COR-L47 (cell line): ENCODE measurements at regions not wholly inside any gene's neighbourhood (a gene's known extent, or its start where the extent isn't known, plus 50 kb on each side); places are given as distances from the start of the nearest gene placed in this dataset.
"Not testable (repeated sequence)": the region's sequence is repeated elsewhere in the genome, so short reads cannot be mapped to it uniquely, and the experiment has no call there.

Experiments used
- DNase-seq: peaks from one replicate; lab custom pipeline; 2025; lab: John Stamatoyannopoulos, UW

GRCh38 chr2:175755656-175756386, 246.2 kb downstream of the LNPK start:
- DNase-seq, result no peak

GRCh38 chr2:175755169-175755568, 246.9 kb downstream of the LNPK start:
- no peak for DNase-seq

GRCh38 chr2:175750195-175750594, 251.9 kb downstream of the LNPK start:
- no peak for DNase-seq

GRCh38 chr2:175745911-175746310, 256.2 kb downstream of the LNPK start:
- no peak for DNase-seq

- no peak for DNase-seq
Observed at GRCh38 chr2:175744000-175744399, 258.1 kb downstream of the LNPK start.

- DNase-seq, result no peak
Observed at GRCh38 chr2:175743011-175743410, 259.1 kb downstream of the LNPK start.

- DNase-seq, result no peak
Observed at GRCh38 chr2:175742367-175742766, 259.7 kb downstream of the LNPK start.

- no peak for DNase-seq
Observed at GRCh38 chr2:175741164-175741563, 260.9 kb downstream of the LNPK start.

- DNase-seq, result peak; percentile 45
Observed at GRCh38 chr2:175737722-175738361, 264.2 kb downstream of the LNPK start.

GRCh38 chr2:175734686-175735085, 267.4 kb downstream of the LNPK start:
- DNase-seq, result peak; percentile 59

GRCh38 chr2:175732531-175732930, 269.5 kb downstream of the LNPK start:
- no peak for DNase-seq

GRCh38 chr2:175730050-175730449, 272.0 kb downstream of the LNPK start:
- DNase-seq, result no peak

- DNase-seq, result no peak
Observed at GRCh38 chr2:175729049-175729706, 272.9 kb downstream of the LNPK start.

- DNase-seq, result no peak
Observed at GRCh38 chr2:175728032-175728431, 274.0 kb downstream of the LNPK start.

GRCh38 chr2:175726223-175726622, 275.8 kb downstream of the LNPK start:
- DNase-seq, result no peak

- DNase-seq, result no peak
Observed at GRCh38 chr2:175709248-175709647, 292.8 kb downstream of the LNPK start.

- DNase-seq, result no peak
Observed at GRCh38 chr2:175707322-175707721, 294.7 kb downstream of the LNPK start.

- not testable (repeated sequence) for DNase-seq
Observed at GRCh38 chr2:175704568-175704967, 297.5 kb downstream of the LNPK start.

- DNase-seq, result no peak
Observed at GRCh38 chr2:175698061-175698460, 304.0 kb downstream of the LNPK start.

GRCh38 chr2:175690113-175690837, 311.8 kb downstream of the LNPK start:
- DNase-seq, result peak; percentile 52

- no peak for DNase-seq
Observed at GRCh38 chr2:175688243-175688642, 313.8 kb downstream of the LNPK start.

GRCh38 chr2:175687465-175687864, 314.6 kb downstream of the LNPK start:
- peak; percentile 62 for DNase-seq

GRCh38 chr2:175686002-175686401, 316.1 kb downstream of the LNPK start:
- DNase-seq, result no peak
